ENCODE measurements at regions not wholly inside any gene's neighbourhood (a gene's known extent, or its start where the extent isn't known, plus 50 kb on each side); places are given as distances from the start of the nearest gene placed in this dataset.

DNA sequence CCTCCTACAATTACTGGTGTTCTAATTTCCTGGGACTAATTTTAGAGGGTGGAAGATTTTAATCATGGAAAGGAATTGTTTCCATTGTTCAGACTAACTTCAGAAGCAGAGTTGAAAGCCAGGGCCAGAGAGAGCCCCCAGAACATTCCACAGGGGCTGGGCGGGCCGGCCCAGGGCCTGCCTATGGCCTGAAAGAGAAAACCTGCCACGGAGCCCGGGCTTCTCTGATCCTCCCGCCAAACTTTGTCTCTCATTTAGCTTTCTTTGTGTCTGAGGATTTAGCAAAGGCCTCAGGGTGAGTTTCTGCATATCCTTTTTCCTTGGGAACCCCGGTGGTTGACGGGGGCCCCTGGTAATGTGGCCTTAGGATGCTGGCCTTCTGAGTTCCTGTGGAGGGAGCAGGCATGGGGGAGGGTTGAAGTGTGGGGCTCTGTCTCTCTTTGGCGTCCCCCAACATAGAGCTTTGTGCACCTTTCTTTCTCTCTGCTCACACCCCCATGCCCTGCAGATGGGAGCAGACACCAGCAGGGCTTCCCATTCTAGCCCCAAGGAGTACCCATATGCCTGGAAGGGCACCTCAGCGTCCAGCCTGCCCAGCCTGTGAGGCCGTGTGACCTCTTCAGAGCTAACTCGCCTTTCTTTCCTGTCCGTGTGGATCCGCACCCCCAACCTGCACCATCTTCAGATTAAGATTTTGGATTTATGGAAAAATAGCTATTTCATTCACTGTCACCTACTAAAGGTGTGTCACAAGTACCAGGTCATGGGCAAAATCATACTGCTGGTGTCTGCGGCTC, 539.5 kb downstream of the FGF9 start:
- H3K4me3 ChIP-seq: no peak overlapping the region
- DNase-seq: no peak
- intact Hi-C loops (cut with DNase I): no loop called here
- no peaks in the 10 kb centered on the region for H3K4me1 ChIP-seq
- H3K27ac ChIP-seq: no peak overlapping the region
- WGBS, 2 donors: 91 to 94% methylated on average over 14 of the region's 14 CpGs
- no peaks in the 10 kb centered on the region for H3K36me3 ChIP-seq
- H3K27me3 ChIP-seq: no peaks in the 10 kb centered on the region
- TF ChIP-seq POLR2A (IDR thresholded peaks at IDR 0.05) (no peak), EP300 (IDR thresholded peaks at IDR 0.05) (no peak), POLR2AphosphoS5 (IDR thresholded peaks at IDR 0.05) (no peak)
- TF ChIP-seq, protein P1, sequence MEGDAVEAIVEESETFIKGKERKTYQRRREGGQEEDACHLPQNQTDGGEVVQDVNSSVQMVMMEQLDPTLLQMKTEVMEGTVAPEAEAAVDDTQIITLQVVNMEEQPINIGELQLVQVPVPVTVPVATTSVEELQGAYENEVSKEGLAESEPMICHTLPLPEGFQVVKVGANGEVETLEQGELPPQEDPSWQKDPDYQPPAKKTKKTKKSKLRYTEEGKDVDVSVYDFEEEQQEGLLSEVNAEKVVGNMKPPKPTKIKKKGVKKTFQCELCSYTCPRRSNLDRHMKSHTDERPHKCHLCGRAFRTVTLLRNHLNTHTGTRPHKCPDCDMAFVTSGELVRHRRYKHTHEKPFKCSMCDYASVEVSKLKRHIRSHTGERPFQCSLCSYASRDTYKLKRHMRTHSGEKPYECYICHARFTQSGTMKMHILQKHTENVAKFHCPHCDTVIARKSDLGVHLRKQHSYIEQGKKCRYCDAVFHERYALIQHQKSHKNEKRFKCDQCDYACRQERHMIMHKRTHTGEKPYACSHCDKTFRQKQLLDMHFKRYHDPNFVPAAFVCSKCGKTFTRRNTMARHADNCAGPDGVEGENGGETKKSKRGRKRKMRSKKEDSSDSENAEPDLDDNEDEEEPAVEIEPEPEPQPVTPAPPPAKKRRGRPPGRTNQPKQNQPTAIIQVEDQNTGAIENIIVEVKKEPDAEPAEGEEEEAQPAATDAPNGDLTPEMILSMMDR (IDR thresholded peaks at IDR 0.05): no peak
- H3K9me3 ChIP-seq: no peaks in the 10 kb centered on the region

DNA sequence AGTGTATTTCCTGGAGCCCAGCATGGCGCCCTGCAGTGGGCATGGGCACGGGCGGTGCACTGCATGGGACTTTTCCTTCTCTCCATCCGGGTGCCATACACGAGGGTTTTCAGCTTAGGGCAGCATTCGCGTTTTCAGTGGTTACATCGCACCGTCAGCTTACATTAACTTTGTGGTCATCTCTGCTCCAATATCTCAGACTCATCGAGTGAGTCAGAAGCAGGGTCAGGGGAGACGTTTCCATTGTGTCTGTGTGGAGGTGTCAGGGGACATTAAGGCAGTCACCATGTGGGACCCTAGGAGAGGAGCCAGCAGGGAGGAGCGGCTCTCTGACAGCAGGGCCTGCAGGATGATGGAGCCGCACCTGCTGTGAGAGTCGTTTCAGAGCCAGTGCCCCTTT, 541.0 kb downstream of the FGF9 start:
- 94% methylated on average over 14 of the region's 14 CpGs for WGBS, 2 donors
- no peaks in the 10 kb centered on the region for H3K4me1 ChIP-seq
- DNase-seq: no peak
- intact Hi-C loops (cut with DNase I): no loop called here
- H3K9me3 ChIP-seq: no peaks in the 10 kb centered on the region
- H3K27ac ChIP-seq: no peak overlapping the region
- H3K4me3 ChIP-seq: no peak overlapping the region
- no peak for TF ChIP-seq POLR2A (IDR thresholded peaks at IDR 0.05)
- TF ChIP-seq EP300 (IDR thresholded peaks at IDR 0.05): no peak
- TF ChIP-seq, protein P1 (IDR thresholded peaks at IDR 0.05): no peak
- no peak for TF ChIP-seq POLR2AphosphoS5 (IDR thresholded peaks at IDR 0.05)
- no peaks in the 10 kb centered on the region for H3K36me3 ChIP-seq
- H3K27me3 ChIP-seq: no peaks in the 10 kb centered on the region

DNA sequence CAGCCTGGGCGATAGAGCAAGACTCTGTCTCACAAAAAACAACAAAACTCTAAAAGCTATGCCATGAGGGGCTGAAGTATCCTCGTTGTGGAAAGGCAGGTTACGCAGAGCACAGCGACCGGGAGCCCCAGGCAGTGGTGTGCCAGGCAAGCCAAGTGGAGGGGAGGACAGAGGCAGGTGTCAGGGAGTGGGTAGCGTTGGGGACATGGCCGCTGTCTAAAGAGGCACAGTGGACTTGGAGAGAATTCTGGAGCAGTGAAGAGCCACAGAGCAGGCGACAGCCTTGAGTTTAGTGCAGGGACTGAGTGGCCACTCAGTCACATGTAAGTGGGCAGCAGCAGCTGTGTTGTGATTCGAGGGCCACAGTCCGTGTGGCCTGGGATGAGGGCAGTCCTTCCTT, 541.7 kb downstream of the FGF9 start:
- intact Hi-C loops (cut with DNase I): no loop called here
- Histone ChIP-seq H3K4me3 (no peak overlapping the region), H3K27ac (no peak overlapping the region), H3K27me3 (no peaks in the 10 kb centered on the region), H3K36me3 (no peaks in the 10 kb centered on the region), H3K9me3 (no peaks in the 10 kb centered on the region), H3K4me1 (no peaks in the 10 kb centered on the region)
- WGBS, 2 donors: 93 to 94% methylated on average over 10 of the region's 10 CpGs
- DNase-seq: no peak
- TF ChIP-seq, protein P1 (IDR thresholded peaks at IDR 0.05): no peak
- TF ChIP-seq POLR2A (IDR thresholded peaks at IDR 0.05) (no peak), EP300 (IDR thresholded peaks at IDR 0.05) (no peak), POLR2AphosphoS5 (IDR thresholded peaks at IDR 0.05) (no peak)

DNA sequence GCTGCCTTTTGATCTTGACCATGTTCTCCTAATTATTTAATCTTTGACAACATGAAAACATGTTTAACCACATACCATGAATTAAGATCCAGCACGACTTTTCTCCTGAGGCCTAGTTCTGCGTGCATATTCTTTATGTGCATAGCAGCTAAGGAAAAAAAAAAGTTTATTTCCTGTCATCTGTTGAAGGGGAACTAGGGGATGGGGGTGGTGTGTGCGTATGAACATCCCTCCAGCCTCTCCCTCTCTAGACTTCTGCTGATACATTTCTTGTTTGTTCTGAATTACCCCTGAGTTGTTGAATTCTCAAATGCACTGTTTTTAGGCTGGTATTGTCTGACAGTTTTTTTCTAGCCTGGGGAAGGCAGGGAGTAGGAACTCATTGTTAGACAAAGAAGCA, 543.3 kb downstream of the FGF9 start:
- WGBS, 2 donors: 39 to 87% methylated on average over 3 of the region's 3 CpGs
- no peak for DNase-seq
- Histone ChIP-seq H3K9me3 (no peaks in the 10 kb centered on the region), H3K27ac (no peak overlapping the region), H3K4me1 (peaks cover 0 to 11% (median 8%) of the 10 kb centered on the region in 4 donors), H3K27me3 (no peaks in the 10 kb centered on the region), H3K4me3 (no peak overlapping the region), H3K36me3 (no peaks in the 10 kb centered on the region)
- TF ChIP-seq POLR2A (IDR thresholded peaks at IDR 0.05) (no peak), EP300 (IDR thresholded peaks at IDR 0.05) (no peak)
- intact Hi-C loops (cut with DNase I): no loop called here

DNA sequence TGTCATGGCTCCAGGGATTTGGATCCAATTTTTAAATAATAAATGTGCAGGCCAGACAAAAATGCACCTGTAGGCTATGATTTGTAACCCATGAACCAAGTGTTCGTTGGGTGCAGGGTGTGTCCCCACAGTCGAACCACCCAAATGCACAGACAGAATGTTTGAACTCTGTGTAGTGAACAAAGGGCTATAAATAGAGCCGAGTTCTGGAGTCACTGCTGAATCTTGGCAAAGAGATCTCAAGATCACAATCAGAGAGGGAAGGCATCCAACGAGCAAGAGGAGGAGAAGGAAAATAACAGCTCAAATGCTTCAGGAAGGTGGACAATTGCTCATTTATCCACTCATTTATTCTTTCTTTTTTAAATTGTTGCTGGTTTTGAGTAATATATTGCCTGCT, 547.9 kb downstream of the FGF9 start:
- 9 to 52% methylated on average over 4 of the region's 4 CpGs for WGBS, 2 donors
- Histone ChIP-seq H3K36me3 (no peaks in the 10 kb centered on the region), H3K4me3 (no peak overlapping the region), H3K9me3 (no peaks in the 10 kb centered on the region), H3K27me3 (no peaks in the 10 kb centered on the region), H3K27ac (no peak overlapping the region), H3K4me1 (peaks cover 0 to 25% (median 17%) of the 10 kb centered on the region in 4 donors)
- TF ChIP-seq POLR2AphosphoS5 (IDR thresholded peaks at IDR 0.05) (no peak), EP300 (IDR thresholded peaks at IDR 0.05) (no peak), POLR2A (IDR thresholded peaks at IDR 0.05) (no peak)
- TF ChIP-seq, protein P1 (IDR thresholded peaks at IDR 0.05): no peak
- intact Hi-C loops (cut with DNase I): no loop called here
- DNase-seq: no peak
